HEK293 (cell line): ENCODE measurements at regions not wholly inside any gene's neighbourhood (a gene's known extent, or its start where the extent isn't known, plus 50 kb on each side); places are given as distances from the start of the nearest gene placed in this dataset.

Source experiments
- CTCF ChIA-PET: fragments of 350-600 bp; formaldehyde crosslinking; extraction: SDS; loops from one replicate; lab custom pipeline; 2021; ENCODE audit warnings: antibody characterized with exemption; lab: Yijun Ruan, JAX
- POLR2A ChIA-PET: fragments of 300-600 bp; formaldehyde crosslinking; extraction: SDS; loops from one replicate; lab custom pipeline; 2020; ENCODE audit warnings: antibody characterized with exemption, inconsistent platforms; lab: Yijun Ruan, JAX
- H3K27ac ChIP-seq: fragments of 200-500 bp; sonication (Bioruptor generic); 2 replicates; pipeline ENCODE4 v1.5.1; 2014; ENCODE audit warnings: low read depth, low read length, control low read depth, inconsistent platforms; ENCODE audit errors: extremely low read depth
- H3K36me3 ChIP-seq, 2 experiments: fragments of 200-500 bp in 1 of 2; sonication (Bioruptor generic) in 1 of 2; 1 replicate in 1 of 2; 2 replicates in 1 of 2; pipeline ENCODE4 v1.5.1; 2014 to 2017; ENCODE audit warnings: inconsistent platforms in 2 of 2, low read length in 2 of 2; ENCODE audit not compliant: control insufficient read depth in 2 of 2, insufficient read depth in 1 of 2
- H3K4me1 ChIP-seq: fragments of 200-500 bp; sonication (Bioruptor generic); 2 replicates; pipeline ENCODE4 v1.5.1; 2014; ENCODE audit warnings: mild to moderate bottlenecking, low read length, inconsistent platforms; ENCODE audit not compliant: control insufficient read depth, insufficient read depth
- H3K4me3 ChIP-seq: 2 replicates; pipeline ENCODE4 v1.5.1; 2011; ENCODE audit warnings: low read depth, mild to moderate bottlenecking, control low read depth, low read length, moderate library complexity
- H3K9me3 ChIP-seq: fragments of 200-500 bp; sonication (Bioruptor generic); 2 replicates; pipeline ENCODE4 v1.5.1; 2014; ENCODE audit warnings: low read depth, low read length, inconsistent platforms; ENCODE audit not compliant: control insufficient read depth, insufficient read depth
- ATF2 ChIP-seq: fragments of 450-650 bp; formaldehyde crosslinking; IDR thresholded peaks from 2 replicates; pipeline ENCODE4 v1.5.1; 2016; ENCODE audit warnings: missing biosample characterization, missing genetic modification characterization, low read depth
- BCL11B ChIP-seq: fragments of 450-650 bp; formaldehyde crosslinking; IDR thresholded peaks from 2 replicates; pipeline ENCODE4 v1.5.1; 2016; ENCODE audit warnings: low read depth, missing biosample characterization, missing genetic modification characterization
- HOXD13 ChIP-seq: sonication (generic); formaldehyde crosslinking; IDR thresholded peaks from 2 replicates; pipeline ENCODE4 v1.8.0; 2022; ENCODE audit warnings: missing genetic modification reagents, borderline replicate concordance
- IKZF3 ChIP-seq: fragments of 450-650 bp; IDR thresholded peaks from 2 replicates; pipeline ENCODE4 v1.5.0; 2018; ENCODE audit warnings: missing biosample characterization, mild to moderate bottlenecking, missing genetic modification characterization, moderate library complexity
- KLF10 ChIP-seq: fragments of 450-650 bp; IDR thresholded peaks from 2 replicates; pipeline ENCODE4 v1.5.1; 2018; ENCODE audit warnings: missing biosample characterization, mild to moderate bottlenecking, missing genetic modification characterization
- KLF9 ChIP-seq: fragments of 450-650 bp; formaldehyde crosslinking; IDR thresholded peaks from 2 replicates; pipeline ENCODE4 v1.5.1; 2016; ENCODE audit warnings: missing biosample characterization, missing genetic modification characterization, low read depth
- MZF1 ChIP-seq: fragments of 450-650 bp; formaldehyde crosslinking; IDR thresholded peaks from 2 replicates; pipeline ENCODE4 v1.5.1; 2017; ENCODE audit warnings: missing biosample characterization, missing genetic modification characterization, borderline replicate concordance
- OVOL3 ChIP-seq: fragments of 450-650 bp; formaldehyde crosslinking; IDR thresholded peaks from 2 replicates; pipeline ENCODE4 v1.5.1; 2016; ENCODE audit warnings: missing biosample characterization, missing genetic modification characterization
- PATZ1 ChIP-seq: fragments of 450-650 bp; formaldehyde crosslinking; IDR thresholded peaks from 2 replicates; pipeline ENCODE4 v1.5.1; 2016; ENCODE audit warnings: missing biosample characterization, missing genetic modification characterization
- PRDM4 ChIP-seq: fragments of 450-650 bp; formaldehyde crosslinking; IDR thresholded peaks from 2 replicates; pipeline ENCODE4 v1.5.1; 2017; ENCODE audit warnings: missing biosample characterization, missing genetic modification characterization
- SCRT2 ChIP-seq: fragments of 450-650 bp; formaldehyde crosslinking; IDR thresholded peaks from 2 replicates; pipeline ENCODE4 v1.5.1; 2016; ENCODE audit warnings: missing biosample characterization, missing genetic modification characterization
- ZBTB1 ChIP-seq: fragments of 450-650 bp; formaldehyde crosslinking; IDR thresholded peaks from 2 replicates; pipeline ENCODE4 v1.5.1; 2016; ENCODE audit warnings: missing biosample characterization, missing genetic modification characterization
- ZNF10 ChIP-seq: fragments of 450-650 bp; formaldehyde crosslinking; IDR thresholded peaks from 2 replicates; pipeline ENCODE4 v1.5.1; 2017; ENCODE audit warnings: missing biosample characterization, missing genetic modification characterization
- ZNF138 ChIP-seq: fragments of 450-650 bp; formaldehyde crosslinking; IDR thresholded peaks from 2 replicates; pipeline ENCODE4 v1.5.1; 2016; ENCODE audit warnings: missing biosample characterization, missing genetic modification characterization, borderline replicate concordance
- ZNF146 ChIP-seq: fragments of 450-650 bp; formaldehyde crosslinking; IDR thresholded peaks from 2 replicates; pipeline ENCODE4 v1.5.1; 2016; ENCODE audit warnings: missing biosample characterization, missing genetic modification characterization
- ZNF174 ChIP-seq: fragments of 450-650 bp; formaldehyde crosslinking; IDR thresholded peaks from 2 replicates; pipeline ENCODE4 v1.5.0; 2017; ENCODE audit warnings: missing biosample characterization, mild to moderate bottlenecking, missing genetic modification characterization
- ZNF211 ChIP-seq: fragments of 450-650 bp; formaldehyde crosslinking; IDR thresholded peaks from 2 replicates; pipeline ENCODE4 v1.5.1; 2016; ENCODE audit warnings: low read depth, missing biosample characterization, missing genetic modification characterization
- ZNF398 ChIP-seq: fragments of 450-650 bp; formaldehyde crosslinking; IDR thresholded peaks from 2 replicates; pipeline ENCODE4 v1.5.1; 2017; ENCODE audit warnings: missing biosample characterization, missing genetic modification characterization
- ZNF426 ChIP-seq: fragments of 450-650 bp; formaldehyde crosslinking; IDR thresholded peaks from 2 replicates; pipeline ENCODE4 v1.5.1; 2017; ENCODE audit warnings: missing biosample characterization, missing genetic modification characterization, mild to moderate bottlenecking, inconsistent platforms, moderate library complexity
- ZNF449 ChIP-seq: fragments of 450-650 bp; formaldehyde crosslinking; IDR thresholded peaks from 2 replicates; pipeline ENCODE4 v1.5.1; 2017; ENCODE audit warnings: missing biosample characterization, mild to moderate bottlenecking, missing genetic modification characterization, moderate library complexity
- ZNF555 ChIP-seq: fragments of 450-650 bp; formaldehyde crosslinking; conservative IDR thresholded peaks from 2 replicates; pipeline ENCODE4 v1.5.1; 2017; ENCODE audit warnings: missing biosample characterization, mild to moderate bottlenecking, missing genetic modification characterization, inconsistent platforms
- ZNF558 ChIP-seq: fragments of 450-650 bp; formaldehyde crosslinking; IDR thresholded peaks from 2 replicates; pipeline ENCODE4 v1.5.1; 2016; ENCODE audit warnings: missing biosample characterization, missing genetic modification characterization
- ZNF561 ChIP-seq: fragments of 450-650 bp; IDR thresholded peaks from 2 replicates; pipeline ENCODE4 v1.5.1; 2018; ENCODE audit warnings: missing biosample characterization, missing genetic modification characterization, borderline replicate concordance
- ZNF600 ChIP-seq: fragments of 450-650 bp; formaldehyde crosslinking; IDR thresholded peaks from 2 replicates; pipeline ENCODE4 v1.5.1; 2016; ENCODE audit warnings: missing biosample characterization, missing genetic modification characterization
- ZNF629 ChIP-seq: fragments of 450-650 bp; formaldehyde crosslinking; IDR thresholded peaks from 2 replicates; pipeline ENCODE4 v1.5.1; 2017; ENCODE audit warnings: missing biosample characterization, missing genetic modification characterization
- ZNF639 ChIP-seq: fragments of 450-650 bp; formaldehyde crosslinking; IDR thresholded peaks from 2 replicates; pipeline ENCODE4 v1.5.1; 2016; ENCODE audit warnings: missing biosample characterization, missing genetic modification characterization
- ZNF654 ChIP-seq: fragments of 450-650 bp; formaldehyde crosslinking; IDR thresholded peaks from 2 replicates; pipeline ENCODE4 v1.5.1; 2016; ENCODE audit warnings: low read depth, missing biosample characterization, missing genetic modification characterization
- ZNF747 ChIP-seq: fragments of 450-650 bp; formaldehyde crosslinking; IDR thresholded peaks from 2 replicates; pipeline ENCODE4 v1.5.1; 2016; ENCODE audit warnings: missing biosample characterization, missing genetic modification characterization
- ZXDB ChIP-seq: fragments of 450-650 bp; formaldehyde crosslinking; IDR thresholded peaks from 2 replicates; pipeline ENCODE4 v1.5.1; 2016; ENCODE audit warnings: missing biosample characterization, missing genetic modification characterization

GRCh38 chr10:9103301-9103700 lies 1048.8 kb downstream of the GATA3 start:
- ChIA-PET CTCF (no interaction called here), POLR2A (no interaction called here)
- Histone ChIP-seq H3K36me3 (no peaks in the 10 kb centered on the region), H3K4me1 (peaks cover 3% of the 10 kb centered on the region; the same call in 1 of the 2 replicates), H3K9me3 (no peaks in the 10 kb centered on the region), H3K27ac (no peak overlapping the region), H3K4me3 (no peak overlapping the region)
- TF ChIP-seq ZNF555 (tag by site-specific recombination) (no peak), PATZ1 (tag by site-specific recombination) (0 out of 2 replicates have a peak, but pooled peaks have one; percentile 47), PRDM4 (no peak), ZXDB (tag by site-specific recombination) (peak; percentile 52; the same call in 1 of the 2 replicates), ZNF561 (no peak), ZNF558 (no peak), SCRT2 (no peak), ZNF174 (no peak), BCL11B (no peak), ZNF10 (peak; percentile 35; the same call in 1 of the 2 replicates), ZNF600 (peak; percentile 85), KLF10 (tag by site-specific recombination) (no peak), ZNF639 (tag by site-specific recombination) (peak; percentile 67), IKZF3 (tag by site-specific recombination) (no peak), ZNF138 (tag by site-specific recombination) (no peak), KLF9 (tag by site-specific recombination) (no peak), ZNF747 (tag by site-specific recombination) (no peak), ZBTB1 (no peak), ZNF146 (tag by site-specific recombination) (no peak), ZNF398 (0 out of 2 replicates have a peak, but pooled peaks have one; percentile 9), ZNF654 (tag by site-specific recombination) (no peak), ZNF426 (tag by site-specific recombination) (no peak), OVOL3 (tag by site-specific recombination) (no peak), HOXD13 (CRISPR knock-in tag) (no peak), MZF1 (0 out of 2 replicates have a peak, but pooled peaks have one; percentile 62), ATF2 (peak; percentile 83), ZNF449 (tag by site-specific recombination) (no peak), ZNF211 (no peak), ZNF629 (tag by site-specific recombination) (peak; percentile 65)
